OCI-LY1 (cell line): ENCODE measurements at regions not wholly inside any gene's neighbourhood (a gene's known extent, or its start where the extent isn't known, plus 50 kb on each side); places are given as distances from the start of the nearest gene placed in this dataset.

Experiments
- EZH2 ChIP-seq: fragments of 200-600 bp; sonication (generic), shearing (Covaris generic); IDR thresholded peaks from 2 replicates; pipeline ENCODE4 v1.8.0; 2017; ENCODE audit warnings: borderline replicate concordance, mixed run types, mild to moderate bottlenecking, antibody characterized with exemption, low read length, moderate library complexity, mixed read lengths
- TF ChIP-seq, protein P1 (sequence below): fragments of 200-600 bp; sonication (generic), shearing (Covaris generic); IDR thresholded peaks from 2 replicates; pipeline ENCODE4 v1.5.1; 2017; ENCODE audit warnings: mild to moderate bottlenecking, antibody characterized with exemption, low read length, moderate library complexity, mixed read lengths

DNA sequence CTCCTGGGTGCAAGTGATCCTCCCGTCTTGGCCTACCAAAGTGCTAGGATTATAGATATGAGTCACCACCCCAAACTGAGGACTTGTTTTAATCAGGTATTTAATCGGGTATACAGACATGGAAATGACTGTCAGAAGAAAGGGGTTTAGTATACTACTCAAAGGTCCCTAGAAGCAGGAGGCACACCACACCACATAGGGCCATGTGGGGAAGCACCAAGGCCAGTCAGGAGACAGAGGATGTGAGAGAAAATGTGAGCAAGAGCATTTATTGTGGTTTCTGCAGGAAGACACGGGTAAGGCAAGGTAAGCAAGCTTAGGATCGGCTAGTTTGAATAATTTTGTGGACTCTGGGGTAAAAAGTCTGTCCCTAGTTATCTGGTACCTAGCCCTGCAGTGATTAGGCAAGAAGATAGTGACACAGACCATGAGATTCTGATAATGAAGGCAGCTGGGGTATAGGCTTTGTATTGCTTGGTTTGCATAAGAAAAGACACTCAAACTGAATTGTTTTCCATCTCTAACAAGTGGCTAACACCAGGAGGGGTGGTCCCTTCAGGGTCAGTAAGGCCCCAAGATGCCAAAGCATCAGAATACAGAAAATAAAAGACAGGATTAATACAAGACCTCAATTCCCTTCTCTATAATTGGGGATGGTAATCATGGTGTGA lies 408.8 kb upstream of the F9 start:
- TF ChIP-seq, protein P1, sequence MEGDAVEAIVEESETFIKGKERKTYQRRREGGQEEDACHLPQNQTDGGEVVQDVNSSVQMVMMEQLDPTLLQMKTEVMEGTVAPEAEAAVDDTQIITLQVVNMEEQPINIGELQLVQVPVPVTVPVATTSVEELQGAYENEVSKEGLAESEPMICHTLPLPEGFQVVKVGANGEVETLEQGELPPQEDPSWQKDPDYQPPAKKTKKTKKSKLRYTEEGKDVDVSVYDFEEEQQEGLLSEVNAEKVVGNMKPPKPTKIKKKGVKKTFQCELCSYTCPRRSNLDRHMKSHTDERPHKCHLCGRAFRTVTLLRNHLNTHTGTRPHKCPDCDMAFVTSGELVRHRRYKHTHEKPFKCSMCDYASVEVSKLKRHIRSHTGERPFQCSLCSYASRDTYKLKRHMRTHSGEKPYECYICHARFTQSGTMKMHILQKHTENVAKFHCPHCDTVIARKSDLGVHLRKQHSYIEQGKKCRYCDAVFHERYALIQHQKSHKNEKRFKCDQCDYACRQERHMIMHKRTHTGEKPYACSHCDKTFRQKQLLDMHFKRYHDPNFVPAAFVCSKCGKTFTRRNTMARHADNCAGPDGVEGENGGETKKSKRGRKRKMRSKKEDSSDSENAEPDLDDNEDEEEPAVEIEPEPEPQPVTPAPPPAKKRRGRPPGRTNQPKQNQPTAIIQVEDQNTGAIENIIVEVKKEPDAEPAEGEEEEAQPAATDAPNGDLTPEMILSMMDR: no peak
- TF ChIP-seq EZH2: no peak
